Natural killer cell (primary cell): ENCODE measurements at regions not wholly inside any gene's neighbourhood (a gene's known extent, or its start where the extent isn't known, plus 50 kb on each side); places are given as distances from the start of the nearest gene placed in this dataset.

Experiments used
- ATAC-seq, 3 donors: fragments of 150-1000 bp in 2 of 3; fragments of 200-7000 bp in 1 of 3; cut with Tn5 transposase; 1 replicate in 1 of 3; 2 replicates in 2 of 3; pipeline ENCODE4 v1.10.0; 2021; ENCODE audit warnings: mild to moderate bottlenecking in 2 of 3, moderate library complexity in 2 of 3
- DNase-seq, 2 donors: peaks; one replicate each; pipeline versions ENCODE4 v3.0.0 to v3.0.0-alpha.2; 2013 to 2021; ENCODE audit warnings: mixed read lengths in 1 of 2
- H3K27ac ChIP-seq: one replicate; pipeline ENCODE4 v1.5.1; 2013; ENCODE audit warnings: mild to moderate bottlenecking, low read length
- H3K27me3 ChIP-seq: one replicate; pipeline ENCODE4 v1.6.1; 2013; ENCODE audit warnings: low read length; ENCODE audit not compliant: control insufficient read depth, insufficient read depth
- H3K36me3 ChIP-seq: one replicate; pipeline ENCODE4 v1.6.1; 2013; ENCODE audit warnings: low read length; ENCODE audit not compliant: control insufficient read depth, insufficient read depth
- H3K4me1 ChIP-seq: one replicate; pipeline ENCODE4 v1.6.1; 2013; ENCODE audit warnings: low read length; ENCODE audit not compliant: control insufficient read depth, insufficient read depth
- H3K4me3 ChIP-seq: one replicate; pipeline ENCODE4 v1.5.1; 2013; ENCODE audit warnings: low read length
- H3K9me3 ChIP-seq: one replicate; pipeline ENCODE4 v1.6.1; 2013; ENCODE audit warnings: low read length; ENCODE audit not compliant: control insufficient read depth, insufficient read depth
- H3K27ac Mint-ChIP-seq, 2 donors: one replicate each; pipeline ENCODE4 v1.8.0; 2022; ENCODE audit warnings: mild to moderate bottlenecking in 2 of 2, mixed read lengths in 2 of 2, moderate library complexity in 1 of 2
- H3K27me3 Mint-ChIP-seq, 2 donors: one replicate each; pipeline ENCODE4 v1.8.0; 2022; ENCODE audit warnings: low read depth in 2 of 2, mixed read lengths in 2 of 2
- H3K36me3 Mint-ChIP-seq: one replicate; pipeline ENCODE4 v1.8.0; 2022; ENCODE audit warnings: mixed read lengths
- H3K4me1 Mint-ChIP-seq, 2 donors: one replicate each; pipeline ENCODE4 v1.8.0; 2022; ENCODE audit warnings: mixed read lengths in 2 of 2
- H3K4me3 Mint-ChIP-seq: one replicate; pipeline ENCODE4 v1.8.0; 2022; ENCODE audit warnings: mild to moderate bottlenecking, moderate library complexity, mixed read lengths
- H3K9me3 Mint-ChIP-seq, 2 donors: one replicate each; pipeline ENCODE4 v1.8.0; 2022; ENCODE audit warnings: mixed read lengths in 2 of 2
- CTCF ChIP-seq: fragments of 200-600 bp; IDR thresholded peaks from one replicate; pipeline ENCODE4 v1.8.0; 2022; ENCODE audit warnings: antibody characterized with exemption
- WGBS: methylation state at CpG from one replicate; pipeline ENCODE4 v1.1.7; 2013; ENCODE audit warnings: missing lambda C conversion rate; ENCODE audit not compliant: insufficient coverage; 5-methylcytosine and 5-hydroxymethylcytosine counted together
- intact Hi-C: fragments of 100-400 bp; cut with micrococcal nuclease; formaldehyde crosslinking; loops from one replicate; pipeline ENCODE4 v1.14.2; 2022

GRCh38 chr14:21723431-21724045 is 49.9 kb upstream of the OR4E1 start:
- Mint-ChIP-seq H3K4me3 (no peak overlapping the region), H3K9me3 (no peaks in the 10 kb centered on the region), H3K36me3 (no peaks in the 10 kb centered on the region), H3K27ac (no peak overlapping the region), H3K4me1 (no peaks in the 10 kb centered on the region), H3K27me3 (peaks cover 27 to 56% of the 10 kb centered on the region in 2 donors)
- Histone ChIP-seq H3K27me3 (peaks cover 11% of the 10 kb centered on the region), H3K4me3 (no peak overlapping the region), H3K9me3 (no peaks in the 10 kb centered on the region), H3K36me3 (no peaks in the 10 kb centered on the region), H3K4me1 (no peaks in the 10 kb centered on the region), H3K27ac (no peak overlapping the region)
- peak in 1 of 2 donors; percentile 71 for DNase-seq
- peak in 1 of 3 donors; percentile 61 for ATAC-seq
- intact Hi-C loops, result no loop called here
- no peak for TF ChIP-seq CTCF
- WGBS, result 68% methylated on average over 14 of the region's 14 CpGs
